HepG2 (cell line): ENCODE measurements at regions not wholly inside any gene's neighbourhood (a gene's known extent, or its start where the extent isn't known, plus 50 kb on each side); places are given as distances from the start of the nearest gene placed in this dataset.
"Not testable (repeated sequence)": the region's sequence is repeated elsewhere in the genome, so short reads cannot be mapped to it uniquely, and the experiment has no call there.

Experiments used
- ATAC-seq: fragments of 200-7000 bp; cut with Tn5 transposase; 3 replicates; pipeline ENCODE4 v1.9.1; 2020; ENCODE audit warnings: mild to moderate bottlenecking, moderate library complexity
- BruUV-seq: library from RNA; stranded (reverse); fragments of 400-500 nt; replicated peaks from 2 replicates; lab custom pipeline; 2021; lab: Mats Ljungman, UMichigan
- CTCF ChIA-PET: fragments of 300-600 bp; formaldehyde crosslinking; extraction: SDS; loops from one replicate; lab custom pipeline; 2021; ENCODE audit warnings: low total read pairs, inconsistent platforms, low intra/inter-chr PET ratio; lab: Yijun Ruan, JAX
- POLR2A ChIA-PET: fragments of 350-600 bp; sonication (Branson Sonifier 250); formaldehyde crosslinking; loops from one replicate; lab custom pipeline; 2020; ENCODE audit warnings: antibody characterized with exemption, inconsistent platforms; lab: Yijun Ruan, JAX
- DNase-seq: peaks from one replicate; pipeline ENCODE4 v3.0.0-alpha.2; 2015; ENCODE audit warnings: low spot score
- FAIRE-seq: peaks from 3 replicates; lab custom pipeline; 2011; peaks lifted over from hg19 to GRCh38; lab: Jason Lieb, UNC
- H2AFZ ChIP-seq: one replicate; pipeline ENCODE4 v1.6.1; 2011; ENCODE audit warnings: low read length, inconsistent platforms
- H3K27ac ChIP-seq: fragments of 300-600 bp; 3 replicates; pipeline ENCODE4 v1.8.0; 2011; ENCODE audit warnings: mixed run types, mild to moderate bottlenecking, mixed read lengths, low read length, inconsistent platforms; ENCODE audit not compliant: insufficient read depth; ENCODE audit errors: extremely low read length
- H3K27me3 ChIP-seq, 2 experiments: fragments of 200-600 bp in 1 of 2; 2 replicates in 1 of 2; 3 replicates in 1 of 2; pipeline versions ENCODE4 v1.6.0 to v1.8.0; 2011; ENCODE audit warnings: low read length in 2 of 2, mild to moderate bottlenecking in 2 of 2, moderate library complexity in 2 of 2, inconsistent platforms in 1 of 2; ENCODE audit not compliant: insufficient read depth in 2 of 2, control insufficient read depth in 1 of 2
- H3K36me3 ChIP-seq, 2 experiments: fragments of 200-600 bp in 1 of 2; replicated peaks in 1 of 2; 2 replicates in 1 of 2; 3 replicates in 1 of 2; pipeline versions ENCODE4 v1.5.1 to v1.8.0; 2011; ENCODE audit warnings: low read length in 2 of 2, inconsistent platforms in 1 of 2; ENCODE audit not compliant: insufficient read depth in 2 of 2, control insufficient read depth in 1 of 2
- H3K4me1 ChIP-seq: 2 replicates; pipeline ENCODE4 v1.5.1; 2012; ENCODE audit warnings: low read length, inconsistent platforms; ENCODE audit not compliant: insufficient read depth
- H3K4me2 ChIP-seq: 2 replicates; pipeline ENCODE4 v1.6.0; 2011; ENCODE audit warnings: low read depth, low read length, inconsistent platforms
- H3K4me3 ChIP-seq, 3 experiments: fragments of 200-600 bp in 1 of 3; sonication (generic), shearing (Covaris generic) in 1 of 3; replicated peaks in 1 of 3; 2 replicates each; pipeline ENCODE4 v1.5.1; 2011 to 2016; ENCODE audit warnings: low read length in 3 of 3, inconsistent platforms in 2 of 3, low read depth in 2 of 3, mild to moderate bottlenecking in 2 of 3, control low read depth in 1 of 3, mixed read lengths in 1 of 3; ENCODE audit not compliant: insufficient read depth in 1 of 3
- H3K79me2 ChIP-seq: one replicate; pipeline ENCODE4 v1.6.1; 2011; ENCODE audit warnings: low read length, inconsistent platforms; ENCODE audit not compliant: insufficient read depth
- H3K9ac ChIP-seq: 2 replicates; pipeline ENCODE4 v1.6.0; 2011; ENCODE audit warnings: mild to moderate bottlenecking, low read depth, low read length, inconsistent platforms; ENCODE audit not compliant: insufficient read depth
- H3K9me3 ChIP-seq: 2 replicates; pipeline ENCODE4 v1.5.1; 2012; ENCODE audit warnings: mild to moderate bottlenecking, low read length
- H4K20me1 ChIP-seq: 2 replicates; pipeline ENCODE4 v1.6.0; 2011; ENCODE audit warnings: inconsistent platforms, mild to moderate bottlenecking, low read length, moderate library complexity; ENCODE audit not compliant: insufficient read depth
- ELF3 ChIP-seq: IDR thresholded peaks from 2 replicates; pipeline ENCODE4 v1.6.1; 2016; ENCODE audit warnings: missing genetic modification reagents, missing compliant biosample characterization
- EP300 ChIP-seq, 3 experiments: sonication (generic) in 1 of 3; formaldehyde crosslinking in 1 of 3; IDR thresholded peaks; 2 replicates each; pipeline versions ENCODE4 v1.5.1 to v1.6.1; 2011 to 2020; ENCODE audit warnings: low read depth in 2 of 3, low read length in 2 of 3, borderline replicate concordance in 1 of 3, improper control_type of control experiment in 1 of 3, mild to moderate bottlenecking in 1 of 3, missing genetic modification reagents in 1 of 3, moderate library complexity in 1 of 3
- FOSL2 ChIP-seq: sonication (generic); formaldehyde crosslinking; IDR thresholded peaks from 2 replicates; pipeline ENCODE4 v1.4.0; 2020; ENCODE audit warnings: missing genetic modification reagents
- MAFG ChIP-seq: sonication (generic); formaldehyde crosslinking; IDR thresholded peaks from 2 replicates; pipeline ENCODE4 v1.5.1; 2020; ENCODE audit warnings: mild to moderate bottlenecking, missing genetic modification reagents
- MAFK ChIP-seq, 2 experiments: IDR thresholded peaks in 1 of 2; conservative IDR thresholded peaks in 1 of 2; 2 replicates each; pipeline ENCODE4 v1.6.1; 2011; ENCODE audit warnings: improper control_type of control experiment in 2 of 2, low read length in 2 of 2
- NFE2 ChIP-seq: sonication (generic); formaldehyde crosslinking; IDR thresholded peaks from 2 replicates; pipeline ENCODE4 v1.4.0; 2020; ENCODE audit warnings: missing genetic modification reagents
- NFE2L1 ChIP-seq: sonication (generic); formaldehyde crosslinking; IDR thresholded peaks from 2 replicates; pipeline ENCODE4 v1.4.0; 2020; ENCODE audit warnings: missing genetic modification reagents, mild to moderate bottlenecking, borderline replicate concordance
- RBFOX2 ChIP-seq: fragments of 200-400 bp; formaldehyde crosslinking; IDR thresholded peaks from 2 replicates; pipeline ENCODE4 v1.6.1; 2017; ENCODE audit warnings: low read depth, mild to moderate bottlenecking, low read length
- SAP130 ChIP-seq: IDR thresholded peaks from 2 replicates; pipeline ENCODE4 v1.6.1; 2016; ENCODE audit warnings: low read depth
- SOX13 ChIP-seq, 3 experiments: fragments of 450-650 bp in 1 of 3; sonication (generic) in 1 of 3; formaldehyde crosslinking in 1 of 3; IDR thresholded peaks in 2 of 3; conservative IDR thresholded peaks in 1 of 3; 2 replicates each; pipeline versions ENCODE4 v1.5.0 to v1.6.1; 2016 to 2020; ENCODE audit warnings: antibody characterized with exemption in 1 of 3, mild to moderate bottlenecking in 1 of 3, missing compliant biosample characterization in 1 of 3, missing genetic modification reagents in 1 of 3, moderate library complexity in 1 of 3
- SPEN ChIP-seq: sonication (generic); formaldehyde crosslinking; IDR thresholded peaks from 2 replicates; pipeline ENCODE4 v1.5.1; 2020; ENCODE audit warnings: low read depth, mild to moderate bottlenecking, missing genetic modification reagents
- ZC3H4 ChIP-seq: sonication (generic); formaldehyde crosslinking; IDR thresholded peaks from 2 replicates; pipeline ENCODE4 v1.4.0; 2020; ENCODE audit warnings: missing genetic modification reagents, borderline replicate concordance
- ZFX ChIP-seq: sonication (generic); formaldehyde crosslinking; IDR thresholded peaks from 2 replicates; pipeline ENCODE4 v1.4.0; 2020; ENCODE audit warnings: mild to moderate bottlenecking, low read depth, missing genetic modification reagents, moderate library complexity
- ZFY ChIP-seq: sonication (generic); formaldehyde crosslinking; IDR thresholded peaks from 2 replicates; pipeline ENCODE4 v1.4.0; 2020; ENCODE audit warnings: missing genetic modification reagents
- ZNF292 ChIP-seq: sonication (generic); formaldehyde crosslinking; IDR thresholded peaks from 2 replicates; pipeline ENCODE4 v1.8.1; 2022; ENCODE audit warnings: mild to moderate bottlenecking, low read depth, missing genetic modification reagents, borderline replicate concordance
- WGBS: methylation state at CpG from one replicate; pipeline ENCODE4 v1.1.6; 2017; ENCODE audit warnings: low lambda C conversion rate; 5-methylcytosine and 5-hydroxymethylcytosine counted together
- in situ Hi-C: cut with HindIII; loops from 2 replicates; pipeline ENCODE4 v1.10.0; 2017; ENCODE audit warnings: low pct_unique_long_range_greater_than_20kb; ENCODE audit not compliant: extremely low pct_ligation_motif_present
- intact Hi-C: fragments of 100-400 bp; cut with micrococcal nuclease; formaldehyde crosslinking; loops from one replicate; pipeline ENCODE4 v1.10.0; 2022; ENCODE audit not compliant: unreplicated experiment
- TF ChIP-seq, protein P1 (sequence below): IDR thresholded peaks from 2 replicates; pipeline ENCODE4 v1.4.0; 2020; ENCODE audit warnings: mild to moderate bottlenecking, missing genetic modification reagents
- TF ChIP-seq, protein P2 (sequence below): sonication (generic); formaldehyde crosslinking; IDR thresholded peaks from 2 replicates; pipeline ENCODE4 v1.4.0; 2020; ENCODE audit warnings: missing genetic modification reagents

DNA sequence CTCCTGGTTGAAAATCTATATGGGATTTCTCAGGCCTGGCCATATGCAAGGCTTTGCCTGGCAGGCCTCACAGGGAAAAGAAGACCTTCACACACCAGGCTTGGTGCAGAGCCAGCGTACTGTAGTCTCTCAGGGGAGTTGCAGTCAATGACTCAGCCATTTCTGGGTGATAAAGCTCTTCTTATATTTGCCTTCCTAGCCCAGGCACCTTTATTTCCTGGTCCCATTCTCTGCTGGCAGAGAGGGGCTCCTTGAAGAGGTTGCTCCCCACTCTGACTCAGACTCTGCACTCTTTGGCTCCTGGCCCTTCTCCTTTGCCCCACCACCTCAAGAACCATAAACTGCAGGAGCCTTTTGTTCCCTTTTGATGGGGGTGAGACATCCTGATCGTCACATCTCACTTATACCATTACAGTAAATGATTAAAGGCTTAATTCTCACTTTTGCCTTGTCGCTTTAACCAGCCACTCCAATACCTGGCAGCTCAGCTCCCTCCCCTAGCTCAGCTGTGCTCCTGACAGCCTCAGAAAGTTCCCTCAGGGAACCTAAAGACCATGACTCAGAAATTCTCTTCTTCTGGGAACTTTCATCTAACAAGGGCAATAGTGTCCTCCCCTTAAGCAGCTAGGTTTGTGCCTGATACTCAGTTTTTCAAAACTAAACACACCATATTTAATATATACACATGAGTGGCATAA lies 174.0 kb downstream of the AVL9 start:
- peak; percentile 88 for DNase-seq
- 7% methylated on average over 3 of the region's 3 CpGs for WGBS
- TF ChIP-seq ZFY (CRISPR knock-in tag): peak; percentile 44; the same call in 1 of the 2 replicates
- TF ChIP-seq SPEN (CRISPR knock-in tag): 0 out of 2 replicates have a peak, but pooled peaks have one; percentile 40
- TF ChIP-seq ZFX: peak; percentile 70
- peak; percentile 92 for TF ChIP-seq ELF3 (CRISPR knock-in tag)
- TF ChIP-seq MAFG: peak; percentile 89
- peak; percentile 16; the same call in 1 of the 2 replicates for TF ChIP-seq ZC3H4 (CRISPR knock-in tag)
- TF ChIP-seq SAP130: peak; percentile 60
- TF ChIP-seq, protein P1, sequence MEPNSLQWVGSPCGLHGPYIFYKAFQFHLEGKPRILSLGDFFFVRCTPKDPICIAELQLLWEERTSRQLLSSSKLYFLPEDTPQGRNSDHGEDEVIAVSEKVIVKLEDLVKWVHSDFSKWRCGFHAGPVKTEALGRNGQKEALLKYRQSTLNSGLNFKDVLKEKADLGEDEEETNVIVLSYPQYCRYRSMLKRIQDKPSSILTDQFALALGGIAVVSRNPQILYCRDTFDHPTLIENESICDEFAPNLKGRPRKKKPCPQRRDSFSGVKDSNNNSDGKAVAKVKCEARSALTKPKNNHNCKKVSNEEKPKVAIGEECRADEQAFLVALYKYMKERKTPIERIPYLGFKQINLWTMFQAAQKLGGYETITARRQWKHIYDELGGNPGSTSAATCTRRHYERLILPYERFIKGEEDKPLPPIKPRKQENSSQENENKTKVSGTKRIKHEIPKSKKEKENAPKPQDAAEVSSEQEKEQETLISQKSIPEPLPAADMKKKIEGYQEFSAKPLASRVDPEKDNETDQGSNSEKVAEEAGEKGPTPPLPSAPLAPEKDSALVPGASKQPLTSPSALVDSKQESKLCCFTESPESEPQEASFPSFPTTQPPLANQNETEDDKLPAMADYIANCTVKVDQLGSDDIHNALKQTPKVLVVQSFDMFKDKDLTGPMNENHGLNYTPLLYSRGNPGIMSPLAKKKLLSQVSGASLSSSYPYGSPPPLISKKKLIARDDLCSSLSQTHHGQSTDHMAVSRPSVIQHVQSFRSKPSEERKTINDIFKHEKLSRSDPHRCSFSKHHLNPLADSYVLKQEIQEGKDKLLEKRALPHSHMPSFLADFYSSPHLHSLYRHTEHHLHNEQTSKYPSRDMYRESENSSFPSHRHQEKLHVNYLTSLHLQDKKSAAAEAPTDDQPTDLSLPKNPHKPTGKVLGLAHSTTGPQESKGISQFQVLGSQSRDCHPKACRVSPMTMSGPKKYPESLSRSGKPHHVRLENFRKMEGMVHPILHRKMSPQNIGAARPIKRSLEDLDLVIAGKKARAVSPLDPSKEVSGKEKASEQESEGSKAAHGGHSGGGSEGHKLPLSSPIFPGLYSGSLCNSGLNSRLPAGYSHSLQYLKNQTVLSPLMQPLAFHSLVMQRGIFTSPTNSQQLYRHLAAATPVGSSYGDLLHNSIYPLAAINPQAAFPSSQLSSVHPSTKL (CRISPR knock-in tag): peak; percentile 29
- TF ChIP-seq NFE2L1: 0 out of 2 replicates have a peak, but pooled peaks have one; percentile 42
- TF ChIP-seq, protein P2, sequence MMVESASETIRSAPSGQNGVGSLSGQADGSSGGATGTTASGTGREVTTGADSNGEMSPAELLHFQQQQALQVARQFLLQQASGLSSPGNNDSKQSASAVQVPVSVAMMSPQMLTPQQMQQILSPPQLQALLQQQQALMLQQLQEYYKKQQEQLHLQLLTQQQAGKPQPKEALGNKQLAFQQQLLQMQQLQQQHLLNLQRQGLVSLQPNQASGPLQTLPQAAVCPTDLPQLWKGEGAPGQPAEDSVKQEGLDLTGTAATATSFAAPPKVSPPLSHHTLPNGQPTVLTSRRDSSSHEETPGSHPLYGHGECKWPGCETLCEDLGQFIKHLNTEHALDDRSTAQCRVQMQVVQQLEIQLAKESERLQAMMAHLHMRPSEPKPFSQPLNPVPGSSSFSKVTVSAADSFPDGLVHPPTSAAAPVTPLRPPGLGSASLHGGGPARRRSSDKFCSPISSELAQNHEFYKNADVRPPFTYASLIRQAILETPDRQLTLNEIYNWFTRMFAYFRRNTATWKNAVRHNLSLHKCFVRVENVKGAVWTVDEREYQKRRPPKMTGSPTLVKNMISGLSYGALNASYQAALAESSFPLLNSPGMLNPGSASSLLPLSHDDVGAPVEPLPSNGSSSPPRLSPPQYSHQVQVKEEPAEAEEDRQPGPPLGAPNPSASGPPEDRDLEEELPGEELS: 0 out of 2 replicates have a peak, but pooled peaks have one; percentile 13
- TF ChIP-seq ZNF292 (CRISPR knock-in tag): 0 out of 2 replicates have a peak, but pooled peaks have one; percentile 8
- TF ChIP-seq EP300 (IDR thresholded peaks at IDR 0.05; ENCODE audit: low read depth in 2 of 2, low read length in 2 of 2): peak in 1 of 2 experiments; percentile 58; a peak in 2 of 4 replicates
- TF ChIP-seq EP300 (CRISPR knock-in tag; IDR thresholded peaks at IDR 0.05; ENCODE audit: borderline replicate concordance); SOX13 (IDR thresholded peaks at IDR 0.05): not testable (repeated sequence)
- peak; percentile 52 to 80 for TF ChIP-seq MAFK (conservative IDR thresholded peaks at IDR 0.05 in 1 of 2, IDR thresholded peaks at IDR 0.05 in 1 of 2; ENCODE audit: low read length in 2 of 2)
- peak; percentile 5; the same call in 1 of the 2 replicates for TF ChIP-seq RBFOX2
- TF ChIP-seq SOX13 (CRISPR knock-in tag; conservative IDR thresholded peaks at IDR 0.05 in 1 of 2, IDR thresholded peaks at IDR 0.05 in 1 of 2): peak in 1 of 2 experiments; percentile 21; a peak in 1 of 4 replicates
- peak; percentile 84 for TF ChIP-seq FOSL2 (CRISPR knock-in tag)
- 0 out of 2 replicates have a peak, but pooled peaks have one; percentile 69 for TF ChIP-seq NFE2 (CRISPR knock-in tag)

More for the DNA sequence above, 174.0 kb downstream of the AVL9 start:
- POLR2A ChIA-PET: interaction anchor here (0.8 to 3.7 kb wide), 11 partner anchors 8 to 288 kb away, joined by 3 to 25 read pairs (median 4); partner anchors contain the start of genes AVL9, FKBP9 and LSM5
- BruUV-seq: TSS peak; percentile 87
- in situ Hi-C loops, H3K36me3 ChIP-seq, H3K9me3 ChIP-seq, H3K27me3 ChIP-seq, H4K20me1 ChIP-seq, CTCF ChIA-PET, H2AFZ ChIP-seq, H3K79me2 ChIP-seq: not testable (repeated sequence)
- peak overlapping the region; percentile 67 for H3K4me2 ChIP-seq
- H3K4me1 ChIP-seq: peaks cover 80% of the 10 kb centered on the region
- intact Hi-C loops: loop anchor here (2.0 kb wide), 3 partner anchors 59 to 175 kb away; partner anchors contain the start of gene AVL9
- peak overlapping the region; percentile 79 for H3K9ac ChIP-seq
- ATAC-seq (peak; percentile 80), FAIRE-seq (peak; percentile 4)
- H3K4me3 ChIP-seq: peak overlapping the region in 2 of 3 experiments; percentile 1 to 32; a peak in 2 of 6 replicates
- H3K27ac ChIP-seq: peak overlapping the region; percentile 97
